HG03280 (cell line): ENCODE measurements at regions not wholly inside any gene's neighbourhood (a gene's known extent, or its start where the extent isn't known, plus 50 kb on each side); places are given as distances from the start of the nearest gene placed in this dataset.

Experiments
- ATAC-seq: cut with Tn5 transposase; IDR thresholded peaks from one replicate; pipeline ENCODE4 v1.9.1; 2021; ENCODE audit warnings: mild to moderate bottlenecking, moderate library complexity; ENCODE audit not compliant: unreplicated experiment

- ATAC-seq = no peak
These were observed 54.2 kb downstream of the S1PR1 start for GRCh38 chr1:101290922-101291561.

GRCh38 chr1:101291562-101292380 lies 55.0 kb downstream of the S1PR1 start:
- ATAC-seq = no peak

- peak; percentile 34 for ATAC-seq
These were observed 56.7 kb downstream of the S1PR1 start for GRCh38 chr1:101293461-101294051.

GRCh38 chr1:101295209-101295608 lies 58.4 kb downstream of the S1PR1 start:
- ATAC-seq = no peak

- ATAC-seq = no peak
These were observed 61.8 kb downstream of the S1PR1 start for GRCh38 chr1:101298663-101299062.

- ATAC-seq = no peak
These were observed 62.3 kb downstream of the S1PR1 start for GRCh38 chr1:101299141-101299540.

GRCh38 chr1:101299710-101300109 lies 62.9 kb downstream of the S1PR1 start:
- no peak for ATAC-seq

GRCh38 chr1:101300916-101301315 lies 64.1 kb downstream of the S1PR1 start:
- ATAC-seq = no peak

- no peak for ATAC-seq
These were observed 64.7 kb downstream of the S1PR1 start for GRCh38 chr1:101301446-101302057.

- ATAC-seq = no peak
These were observed 66.2 kb downstream of the S1PR1 start for GRCh38 chr1:101302831-101303511.

GRCh38 chr1:101307985-101308689 lies 71.3 kb downstream of the S1PR1 start:
- ATAC-seq = no peak

- no peak for ATAC-seq
These were observed 72.1 kb downstream of the S1PR1 start for GRCh38 chr1:101308935-101309333.

- peak; percentile 43 for ATAC-seq
These were observed 72.8 kb downstream of the S1PR1 start for GRCh38 chr1:101309334-101310311.

GRCh38 chr1:101310506-101310905 lies 73.7 kb downstream of the S1PR1 start:
- no peak for ATAC-seq

GRCh38 chr1:101311146-101311920 lies 74.5 kb downstream of the S1PR1 start:
- ATAC-seq = no peak

GRCh38 chr1:101312147-101312546 lies 75.3 kb downstream of the S1PR1 start:
- ATAC-seq = peak; percentile 35

- ATAC-seq = no peak
These were observed 76.5 kb downstream of the S1PR1 start for GRCh38 chr1:101313356-101313755.

GRCh38 chr1:101314244-101314643 lies 77.4 kb downstream of the S1PR1 start:
- peak; percentile 23 for ATAC-seq
